T-helper 17 cell (primary cell): ENCODE measurements at regions not wholly inside any gene's neighbourhood (a gene's known extent, or its start where the extent isn't known, plus 50 kb on each side); places are given as distances from the start of the nearest gene placed in this dataset.
"Not testable (repeated sequence)": the region's sequence is repeated elsewhere in the genome, so short reads cannot be mapped to it uniquely, and the experiment has no call there.

Experiments
- ATAC-seq: fragments of 150-1000 bp; cut with Tn5 transposase; 2 replicates; pipeline ENCODE4 v1.10.0; 2021; ENCODE audit warnings: mild to moderate bottlenecking, moderate library complexity
- DNase-seq, 3 donors: peaks; one replicate each; pipeline versions ENCODE4 v3.0.0 to v3.0.0-alpha.2; 2020 to 2021
- H3K9me3 ChIP-seq: one replicate; pipeline ENCODE4 v1.7.0; 2013; ENCODE audit warnings: low read length, mild to moderate bottlenecking; ENCODE audit not compliant: control insufficient read depth, poor library complexity, severe bottlenecking
- H3K27ac Mint-ChIP-seq: one replicate; pipeline ENCODE4 v1.8.0; 2022; ENCODE audit warnings: mild to moderate bottlenecking, moderate library complexity, mixed read lengths
- H3K27me3 Mint-ChIP-seq: one replicate; pipeline ENCODE4 v1.8.0; 2022; ENCODE audit warnings: mixed read lengths
- H3K36me3 Mint-ChIP-seq: one replicate; pipeline ENCODE4 v1.8.0; 2022; ENCODE audit warnings: low read depth, mixed read lengths
- H3K4me1 Mint-ChIP-seq: one replicate; pipeline ENCODE4 v1.8.0; 2022; ENCODE audit warnings: mild to moderate bottlenecking, mixed read lengths
- H3K4me3 Mint-ChIP-seq: one replicate; pipeline ENCODE4 v1.8.0; 2022; ENCODE audit warnings: mild to moderate bottlenecking, moderate library complexity, mixed read lengths

GRCh38 chr12:8282181-8282580 lies 54.8 kb upstream of the FAM90A1 start:
- DNase-seq, H3K27ac Mint-ChIP-seq, H3K4me1 Mint-ChIP-seq, ATAC-seq, H3K9me3 ChIP-seq, H3K36me3 Mint-ChIP-seq, H3K4me3 Mint-ChIP-seq: not testable (repeated sequence)
- peaks cover 35% of the 10 kb centered on the region for H3K27me3 Mint-ChIP-seq

GRCh38 chr12:8285681-8286080 lies 58.3 kb upstream of the FAM90A1 start:
- H3K27ac Mint-ChIP-seq, DNase-seq, H3K4me3 Mint-ChIP-seq: not testable (repeated sequence)

GRCh38 chr12:8291764-8292163 lies 64.3 kb upstream of the FAM90A1 start:
- not testable (repeated sequence) for H3K4me3 Mint-ChIP-seq, H3K4me1 Mint-ChIP-seq, ATAC-seq, DNase-seq, H3K9me3 ChIP-seq, H3K36me3 Mint-ChIP-seq
- H3K27ac Mint-ChIP-seq: peak overlapping the region; percentile 19
- peaks cover 45% of the 10 kb centered on the region for H3K27me3 Mint-ChIP-seq

More at GRCh38 chr12:8285681-8286080, 58.3 kb upstream of the FAM90A1 start:
- not testable (repeated sequence) for H3K36me3 Mint-ChIP-seq, H3K4me1 Mint-ChIP-seq, H3K9me3 ChIP-seq, ATAC-seq
- peaks cover 32% of the 10 kb centered on the region for H3K27me3 Mint-ChIP-seq

GRCh38 chr12:8294662-8295061 lies 67.2 kb upstream of the FAM90A1 start:
- ATAC-seq, H3K4me1 Mint-ChIP-seq, H3K9me3 ChIP-seq, H3K4me3 Mint-ChIP-seq, H3K27ac Mint-ChIP-seq, DNase-seq, H3K36me3 Mint-ChIP-seq: not testable (repeated sequence)
- H3K27me3 Mint-ChIP-seq: peaks cover 42% of the 10 kb centered on the region

GRCh38 chr12:8308611-8309010 lies 81.2 kb upstream of the FAM90A1 start:
- DNase-seq, H3K4me3 Mint-ChIP-seq, H3K9me3 ChIP-seq, H3K36me3 Mint-ChIP-seq, ATAC-seq, H3K27me3 Mint-ChIP-seq, H3K27ac Mint-ChIP-seq, H3K4me1 Mint-ChIP-seq: not testable (repeated sequence)

- H3K36me3 Mint-ChIP-seq, ATAC-seq, H3K27me3 Mint-ChIP-seq, H3K27ac Mint-ChIP-seq, H3K4me3 Mint-ChIP-seq, DNase-seq, H3K9me3 ChIP-seq: not testable (repeated sequence)
- peaks cover 25% of the 10 kb centered on the region for H3K4me1 Mint-ChIP-seq
Measured at GRCh38 chr12:8315997-8316396, 88.6 kb upstream of the FAM90A1 start.

GRCh38 chr12:8317675-8318074 lies 90.3 kb upstream of the FAM90A1 start:
- ATAC-seq, H3K36me3 Mint-ChIP-seq, DNase-seq, H3K27me3 Mint-ChIP-seq, H3K9me3 ChIP-seq, H3K4me3 Mint-ChIP-seq: not testable (repeated sequence)
- peak overlapping the region; percentile 98 for H3K27ac Mint-ChIP-seq
- H3K4me1 Mint-ChIP-seq: peaks cover 27% of the 10 kb centered on the region

- ATAC-seq: peak; percentile 45
- Mint-ChIP-seq H3K4me1 (peaks cover 25% of the 10 kb centered on the region), H3K4me3 (peak overlapping the region; percentile 86), H3K27ac (peak overlapping the region; percentile 98)
- DNase-seq: peak; percentile 12 to 38 (median 26)
- not testable (repeated sequence) for H3K9me3 ChIP-seq, H3K36me3 Mint-ChIP-seq, H3K27me3 Mint-ChIP-seq
Measured at GRCh38 chr12:8320251-8320730, 92.9 kb upstream of the FAM90A1 start.

- not testable (repeated sequence) for ATAC-seq, DNase-seq
- H3K4me1 Mint-ChIP-seq: peaks cover 25% of the 10 kb centered on the region
Measured at GRCh38 chr12:8320791-8321370, 93.5 kb upstream of the FAM90A1 start.

GRCh38 chr12:8325145-8325839 lies 97.9 kb upstream of the FAM90A1 start:
- H3K9me3 ChIP-seq, H3K27ac Mint-ChIP-seq, ATAC-seq, H3K4me3 Mint-ChIP-seq, H3K36me3 Mint-ChIP-seq, DNase-seq, H3K4me1 Mint-ChIP-seq, H3K27me3 Mint-ChIP-seq: not testable (repeated sequence)

More at GRCh38 chr12:8320791-8321370, 93.5 kb upstream of the FAM90A1 start:
- H3K4me3 Mint-ChIP-seq: peak overlapping the region; percentile 86
- not testable (repeated sequence) for H3K27me3 Mint-ChIP-seq, H3K9me3 ChIP-seq, H3K36me3 Mint-ChIP-seq
- H3K27ac Mint-ChIP-seq: peak overlapping the region; percentile 98

- H3K4me3 Mint-ChIP-seq, DNase-seq, H3K36me3 Mint-ChIP-seq, ATAC-seq, H3K27ac Mint-ChIP-seq, H3K9me3 ChIP-seq, H3K4me1 Mint-ChIP-seq, H3K27me3 Mint-ChIP-seq: not testable (repeated sequence)
Measured at GRCh38 chr12:8328835-8329234, 101.4 kb upstream of the FAM90A1 start.

GRCh38 chr12:8332373-8332772 lies 105.0 kb upstream of the FAM90A1 start:
- not testable (repeated sequence) for ATAC-seq, H3K4me1 Mint-ChIP-seq, H3K27ac Mint-ChIP-seq, H3K27me3 Mint-ChIP-seq, H3K4me3 Mint-ChIP-seq, DNase-seq, H3K9me3 ChIP-seq, H3K36me3 Mint-ChIP-seq

- not testable (repeated sequence) for H3K27me3 Mint-ChIP-seq, ATAC-seq, H3K9me3 ChIP-seq, H3K36me3 Mint-ChIP-seq, H3K4me1 Mint-ChIP-seq, H3K4me3 Mint-ChIP-seq, DNase-seq, H3K27ac Mint-ChIP-seq
Measured at GRCh38 chr12:8351073-8351472, 104.7 kb upstream of the CLEC6A start.

- not testable (repeated sequence) for H3K9me3 ChIP-seq, H3K36me3 Mint-ChIP-seq, H3K27me3 Mint-ChIP-seq, DNase-seq, ATAC-seq, H3K4me1 Mint-ChIP-seq, H3K27ac Mint-ChIP-seq, H3K4me3 Mint-ChIP-seq
Measured at GRCh38 chr12:8354741-8355140, 101.0 kb upstream of the CLEC6A start.
